ENCODE measurements at regions not wholly inside any gene's neighbourhood (a gene's known extent, or its start where the extent isn't known, plus 50 kb on each side); places are given as distances from the start of the nearest gene placed in this dataset.

- H3K27me3 ChIP-seq (ENCODE audit: insufficient read depth, low read length, poor library complexity, severe bottlenecking), result no peaks in the 10 kb centered on the region
- no peaks in the 10 kb centered on the region for H3K4me1 ChIP-seq (ENCODE audit: insufficient read depth, low read length)
- H3K4me3 Mint-ChIP-seq, result no peak overlapping the region
- H3K36me3 Mint-ChIP-seq, result no peaks in the 10 kb centered on the region
- no peak overlapping the region for H3K27ac Mint-ChIP-seq
- peaks cover 0 to 13% (median 2%) of the 10 kb centered on the region in 5 donors for H3K9me3 Mint-ChIP-seq
- POLR2A ChIA-PET, result no interaction called here
- CTCF ChIA-PET, result no interaction called here
- no peaks in the 10 kb centered on the region for H3K36me3 ChIP-seq (ENCODE audit: insufficient read depth, low read length)
- H3K9me3 ChIP-seq (ENCODE audit: low read length), result no peaks in the 10 kb centered on the region
- H3K4me3 ChIP-seq (ENCODE audit: low read length), result no peak overlapping the region
- no peaks in the 10 kb centered on the region for H3K4me1 Mint-ChIP-seq
- DNase-seq, result no peak
- no peak overlapping the region for H3K27ac ChIP-seq (ENCODE audit: low read depth, low read length)
- H3K27me3 Mint-ChIP-seq, result no peaks in the 10 kb centered on the region
Observed at GRCh38 chr7:89966067-89966664, 188.1 kb upstream of the STEAP1 start.

- no peaks in the 10 kb centered on the region for H3K4me1 Mint-ChIP-seq
- Histone ChIP-seq H3K27me3 (ENCODE audit: insufficient read depth, low read length, poor library complexity, severe bottlenecking) (no peaks in the 10 kb centered on the region), H3K4me3 (ENCODE audit: low read length) (no peak overlapping the region), H3K4me1 (ENCODE audit: insufficient read depth, low read length) (no peaks in the 10 kb centered on the region), H3K9me3 (ENCODE audit: low read length) (no peaks in the 10 kb centered on the region), H3K36me3 (ENCODE audit: insufficient read depth, low read length) (no peaks in the 10 kb centered on the region), H3K27ac (ENCODE audit: low read depth, low read length) (no peak overlapping the region)
- H3K27ac Mint-ChIP-seq, result no peak overlapping the region
- no peaks in the 10 kb centered on the region for H3K27me3 Mint-ChIP-seq
- POLR2A ChIA-PET, result no interaction called here
- no peak overlapping the region for H3K4me3 Mint-ChIP-seq
- DNase-seq, result no peak
- CTCF ChIA-PET, result no interaction called here
- H3K36me3 Mint-ChIP-seq, result no peaks in the 10 kb centered on the region
- peaks cover 0 to 2% (median 0%) of the 10 kb centered on the region in 5 donors for H3K9me3 Mint-ChIP-seq
Observed at GRCh38 chr7:89975577-89975976, 178.7 kb upstream of the STEAP1 start.

- Mint-ChIP-seq H3K9me3 (peaks cover 2 to 16% (median 7%) of the 10 kb centered on the region in 5 donors), H3K27me3 (no peaks in the 10 kb centered on the region), H3K27ac (no peak overlapping the region), H3K36me3 (no peaks in the 10 kb centered on the region), H3K4me3 (no peak overlapping the region), H3K4me1 (no peaks in the 10 kb centered on the region)
- POLR2A ChIA-PET, result no interaction called here
- Histone ChIP-seq H3K36me3 (ENCODE audit: insufficient read depth, low read length) (no peaks in the 10 kb centered on the region), H3K4me1 (ENCODE audit: insufficient read depth, low read length) (no peaks in the 10 kb centered on the region), H3K27ac (ENCODE audit: low read depth, low read length) (no peak overlapping the region), H3K4me3 (ENCODE audit: low read length) (no peak overlapping the region), H3K9me3 (ENCODE audit: low read length) (no peaks in the 10 kb centered on the region), H3K27me3 (ENCODE audit: insufficient read depth, low read length, poor library complexity, severe bottlenecking) (no peaks in the 10 kb centered on the region)
- DNase-seq, result no peak
- CTCF ChIA-PET, result no interaction called here
Observed at GRCh38 chr7:89987665-89988064, 166.6 kb upstream of the STEAP1 start.

- H3K36me3 Mint-ChIP-seq, result no peaks in the 10 kb centered on the region
- no peaks in the 10 kb centered on the region for H3K27me3 Mint-ChIP-seq
- no peak overlapping the region for H3K27ac ChIP-seq (ENCODE audit: low read depth, low read length)
- H3K4me1 ChIP-seq (ENCODE audit: insufficient read depth, low read length), result no peaks in the 10 kb centered on the region
- DNase-seq, result no peak
- H3K4me1 Mint-ChIP-seq, result no peaks in the 10 kb centered on the region
- peaks cover 2 to 16% (median 7%) of the 10 kb centered on the region in 5 donors for H3K9me3 Mint-ChIP-seq
- no peaks in the 10 kb centered on the region for H3K36me3 ChIP-seq (ENCODE audit: insufficient read depth, low read length)
- CTCF ChIA-PET, result no interaction called here
- no peak overlapping the region for H3K4me3 Mint-ChIP-seq
- H3K9me3 ChIP-seq (ENCODE audit: low read length), result no peaks in the 10 kb centered on the region
- H3K27ac Mint-ChIP-seq, result no peak overlapping the region
- POLR2A ChIA-PET, result no interaction called here
- H3K4me3 ChIP-seq (ENCODE audit: low read length), result no peak overlapping the region
- H3K27me3 ChIP-seq (ENCODE audit: insufficient read depth, low read length, poor library complexity, severe bottlenecking), result no peaks in the 10 kb centered on the region
Observed at GRCh38 chr7:89988074-89988473, 166.2 kb upstream of the STEAP1 start.

- CTCF ChIA-PET, result no interaction called here
- H3K4me3 ChIP-seq (ENCODE audit: low read length), result no peak overlapping the region
- no peak for DNase-seq
- no peaks in the 10 kb centered on the region for H3K36me3 Mint-ChIP-seq
- no peaks in the 10 kb centered on the region for H3K9me3 ChIP-seq (ENCODE audit: low read length)
- H3K9me3 Mint-ChIP-seq, result peaks cover 0 to 16% (median 5%) of the 10 kb centered on the region in 5 donors
- no peaks in the 10 kb centered on the region for H3K36me3 ChIP-seq (ENCODE audit: insufficient read depth, low read length)
- no peaks in the 10 kb centered on the region for H3K27me3 Mint-ChIP-seq
- H3K4me1 Mint-ChIP-seq, result no peaks in the 10 kb centered on the region
- no peak overlapping the region for H3K4me3 Mint-ChIP-seq
- no peaks in the 10 kb centered on the region for H3K27me3 ChIP-seq (ENCODE audit: insufficient read depth, low read length, poor library complexity, severe bottlenecking)
- POLR2A ChIA-PET, result no interaction called here
- no peak overlapping the region for H3K27ac ChIP-seq (ENCODE audit: low read depth, low read length)
- H3K27ac Mint-ChIP-seq, result no peak overlapping the region
- no peaks in the 10 kb centered on the region for H3K4me1 ChIP-seq (ENCODE audit: insufficient read depth, low read length)
Observed at GRCh38 chr7:89989454-89989853, 164.8 kb upstream of the STEAP1 start.

- H3K27ac Mint-ChIP-seq, result no peak overlapping the region
- peaks cover 0 to 1% of the 10 kb centered on the region in 2 donors for H3K27me3 Mint-ChIP-seq
- no peaks in the 10 kb centered on the region for H3K4me1 Mint-ChIP-seq
- no peak overlapping the region for H3K4me3 Mint-ChIP-seq
- no peak for DNase-seq
- no peaks in the 10 kb centered on the region for H3K27me3 ChIP-seq (ENCODE audit: insufficient read depth, low read length, poor library complexity, severe bottlenecking)
- H3K9me3 ChIP-seq (ENCODE audit: low read length), result no peaks in the 10 kb centered on the region
- H3K9me3 Mint-ChIP-seq, result peaks cover 0 to 13% (median 8%) of the 10 kb centered on the region in 5 donors
- POLR2A ChIA-PET, result no interaction called here
- H3K4me3 ChIP-seq (ENCODE audit: low read length), result no peak overlapping the region
- H3K27ac ChIP-seq (ENCODE audit: low read depth, low read length), result no peak overlapping the region
- CTCF ChIA-PET, result no interaction called here
- H3K36me3 ChIP-seq (ENCODE audit: insufficient read depth, low read length), result no peaks in the 10 kb centered on the region
- no peaks in the 10 kb centered on the region for H3K36me3 Mint-ChIP-seq
- H3K4me1 ChIP-seq (ENCODE audit: insufficient read depth, low read length), result no peaks in the 10 kb centered on the region
Observed at GRCh38 chr7:89994483-89994882, 159.8 kb upstream of the STEAP1 start.

GRCh38 chr7:89998554-89998953 lies 155.7 kb upstream of the STEAP1 start:
- ChIA-PET CTCF (no interaction called here), POLR2A (no interaction called here)
- no peaks in the 10 kb centered on the region for H3K36me3 Mint-ChIP-seq
- H3K4me3 ChIP-seq (ENCODE audit: low read length), result no peak overlapping the region
- no peaks in the 10 kb centered on the region for H3K4me1 ChIP-seq (ENCODE audit: insufficient read depth, low read length)
- H3K9me3 ChIP-seq (ENCODE audit: low read length), result no peaks in the 10 kb centered on the region
- H3K27ac ChIP-seq (ENCODE audit: low read depth, low read length), result no peak overlapping the region
- H3K36me3 ChIP-seq (ENCODE audit: insufficient read depth, low read length), result no peaks in the 10 kb centered on the region
- no peak overlapping the region for H3K27ac Mint-ChIP-seq
- peaks cover 0 to 8% (median 3%) of the 10 kb centered on the region in 5 donors for H3K9me3 Mint-ChIP-seq
- H3K27me3 Mint-ChIP-seq, result peaks cover 0 to 1% of the 10 kb centered on the region in 2 donors
- DNase-seq, result no peak
- H3K4me3 Mint-ChIP-seq, result no peak overlapping the region
- no peaks in the 10 kb centered on the region for H3K4me1 Mint-ChIP-seq
- H3K27me3 ChIP-seq (ENCODE audit: insufficient read depth, low read length, poor library complexity, severe bottlenecking), result no peaks in the 10 kb centered on the region

- Histone ChIP-seq H3K27ac (ENCODE audit: low read depth, low read length) (no peak overlapping the region), H3K27me3 (ENCODE audit: insufficient read depth, low read length, poor library complexity, severe bottlenecking) (no peaks in the 10 kb centered on the region), H3K4me1 (ENCODE audit: insufficient read depth, low read length) (no peaks in the 10 kb centered on the region), H3K9me3 (ENCODE audit: low read length) (no peaks in the 10 kb centered on the region), H3K4me3 (ENCODE audit: low read length) (no peak overlapping the region), H3K36me3 (ENCODE audit: insufficient read depth, low read length) (no peaks in the 10 kb centered on the region)
- no peak for DNase-seq
- Mint-ChIP-seq H3K4me3 (no peak overlapping the region), H3K27me3 (no peaks in the 10 kb centered on the region), H3K36me3 (no peaks in the 10 kb centered on the region), H3K4me1 (no peaks in the 10 kb centered on the region), H3K27ac (peak overlapping the region in 1 of 8 donors; percentile 3), H3K9me3 (peaks cover 0 to 2% (median 0%) of the 10 kb centered on the region in 5 donors)
- ChIA-PET POLR2A (no interaction called here), CTCF (no interaction called here)
Observed at GRCh38 chr7:90005836-90006235, 148.4 kb upstream of the STEAP1 start.
